DND-41 (cell line): ENCODE measurements at regions not wholly inside any gene's neighbourhood (a gene's known extent, or its start where the extent isn't known, plus 50 kb on each side); places are given as distances from the start of the nearest gene placed in this dataset.
A peak's percentile ranks its signal among the peaks of the same experiment; 100 is the strongest.

Experiments used
- CTCF ChIP-seq: IDR thresholded peaks from 2 replicates; pipeline ENCODE4 v1.5.1; 2012; ENCODE audit warnings: borderline replicate concordance, low read length, moderate library complexity, mild to moderate bottlenecking; ENCODE audit not compliant: poor library complexity, severe bottlenecking; ENCODE audit errors: extremely low read depth
- EZH2 ChIP-seq: IDR thresholded peaks from 3 replicates; pipeline ENCODE4 v1.6.1; 2012; ENCODE audit warnings: borderline replicate concordance, low read depth, mild to moderate bottlenecking, moderate library complexity, low read length, inconsistent platforms; ENCODE audit not compliant: severe bottlenecking

- TF ChIP-seq CTCF (peak; percentile 50), EZH2 (no peak)
Observed at GRCh38 chr20:60214901-60215815, 256.9 kb downstream of the CDH26 start.
